ENCODE measurements at regions not wholly inside any gene's neighbourhood (a gene's known extent, or its start where the extent isn't known, plus 50 kb on each side); places are given as distances from the start of the nearest gene placed in this dataset.

GRCh38 chr15:96415513-96416217 is 85.2 kb downstream of the NR2F2 start:
- no peak for DNase-seq

GRCh38 chr15:96416218-96416933 is 85.9 kb downstream of the NR2F2 start:
- DNase-seq, result no peak

DNA sequence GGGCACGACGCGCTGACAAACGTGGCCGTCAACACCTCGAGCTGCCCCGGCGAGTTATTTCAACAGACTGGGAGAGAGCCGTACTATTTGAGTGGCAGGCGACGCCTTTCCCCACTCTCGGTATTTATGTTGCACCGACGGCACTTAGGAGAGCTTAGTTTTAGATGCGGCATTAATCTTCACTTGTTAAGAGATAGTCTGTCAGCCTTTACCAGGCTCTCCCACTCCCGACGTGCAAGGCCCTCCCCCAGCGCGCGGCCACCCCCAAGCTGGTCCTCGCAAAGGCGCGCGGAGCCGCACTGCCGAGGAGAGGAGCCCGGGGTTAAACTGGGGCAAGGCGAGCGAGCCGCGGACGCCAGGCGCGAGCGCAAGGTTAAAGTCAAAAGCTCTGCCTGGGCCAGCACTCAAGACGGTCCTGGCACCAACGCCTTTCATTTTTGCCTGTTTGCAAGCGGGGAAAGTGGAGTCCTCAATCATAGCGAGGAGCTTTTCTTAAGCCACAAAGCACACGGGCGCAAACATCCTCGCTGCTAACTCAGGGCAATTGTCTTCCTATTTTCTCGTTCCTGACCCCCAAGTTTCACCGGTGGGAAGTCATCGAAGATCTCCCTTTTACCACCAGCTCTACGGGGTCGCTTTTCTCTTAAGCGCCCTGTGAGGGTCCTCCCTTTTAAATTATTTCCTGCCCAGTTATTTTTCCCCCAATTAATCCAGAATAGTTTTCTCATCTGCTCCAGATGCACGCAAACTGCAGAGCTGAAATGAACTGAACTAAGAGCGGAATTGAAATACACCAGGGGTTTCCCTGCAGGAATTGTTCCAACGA is 86.6 kb downstream of the NR2F2 start:
- DNase-seq, result no peak

GRCh38 chr15:96417760-96418130 is 87.2 kb downstream of the NR2F2 start:
- no peak for DNase-seq

GRCh38 chr15:96418146-96418545 is 87.6 kb downstream of the NR2F2 start:
- DNase-seq, result no peak

DNA sequence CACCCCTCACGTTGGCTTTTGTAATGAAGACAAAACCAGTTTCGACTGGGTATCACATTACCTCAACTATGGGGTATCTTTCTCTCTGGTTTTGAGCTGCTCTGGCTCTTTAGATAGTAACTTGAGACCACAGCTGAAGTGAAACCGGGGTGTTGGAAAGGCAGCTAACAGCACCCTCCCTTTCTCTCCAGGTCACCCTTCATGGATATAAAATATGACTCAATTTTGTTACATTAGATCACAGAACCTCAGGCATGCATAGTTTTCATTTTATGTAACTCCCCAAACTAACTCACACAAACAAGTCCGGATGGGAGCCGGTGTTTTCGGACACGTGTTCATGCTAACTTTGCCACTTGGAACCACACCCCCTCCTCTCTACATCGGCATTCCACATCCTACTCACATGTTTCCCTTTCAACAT is 90.7 kb downstream of the NR2F2 start:
- DNase-seq, result no peak

DNA sequence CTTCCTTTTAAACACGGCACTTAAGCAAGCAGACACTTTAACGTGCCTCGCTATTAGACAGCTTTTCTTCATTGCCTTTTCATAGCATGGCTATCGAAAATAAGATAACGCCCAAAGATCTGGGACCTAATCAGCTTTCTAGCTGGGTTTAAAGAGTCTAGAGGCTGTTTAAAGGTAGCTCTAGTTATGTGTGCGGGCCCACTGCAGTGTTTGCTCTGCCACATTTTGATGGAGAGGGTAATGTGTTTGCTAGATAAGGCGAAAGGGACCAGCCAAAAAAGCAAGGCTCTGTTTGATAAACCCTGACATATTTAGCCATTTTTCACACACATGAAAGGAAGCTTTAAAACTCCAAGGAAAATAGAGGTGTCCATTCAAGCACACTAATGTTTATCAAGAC is 91.6 kb downstream of the NR2F2 start:
- no peak for DNase-seq

DNA sequence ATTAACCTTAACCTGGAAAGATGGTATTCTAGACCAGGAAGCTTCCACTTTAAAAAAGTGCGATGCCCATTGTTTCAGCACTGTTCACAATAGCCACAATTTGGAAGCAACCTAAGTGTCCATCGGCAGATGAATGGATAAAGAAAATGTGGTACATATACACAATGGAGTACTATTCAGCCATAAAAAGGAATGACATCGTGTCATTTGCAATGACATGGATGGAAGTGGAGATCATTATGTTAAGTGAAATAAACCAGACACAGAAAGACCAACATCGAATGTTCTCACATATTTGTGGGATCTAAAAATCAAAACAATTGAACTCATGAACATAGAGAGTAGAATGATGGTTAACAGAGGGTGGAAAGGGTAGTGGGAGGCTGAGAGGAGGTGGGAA is 94.2 kb downstream of the NR2F2 start:
- DNase-seq, result no peak

DNA sequence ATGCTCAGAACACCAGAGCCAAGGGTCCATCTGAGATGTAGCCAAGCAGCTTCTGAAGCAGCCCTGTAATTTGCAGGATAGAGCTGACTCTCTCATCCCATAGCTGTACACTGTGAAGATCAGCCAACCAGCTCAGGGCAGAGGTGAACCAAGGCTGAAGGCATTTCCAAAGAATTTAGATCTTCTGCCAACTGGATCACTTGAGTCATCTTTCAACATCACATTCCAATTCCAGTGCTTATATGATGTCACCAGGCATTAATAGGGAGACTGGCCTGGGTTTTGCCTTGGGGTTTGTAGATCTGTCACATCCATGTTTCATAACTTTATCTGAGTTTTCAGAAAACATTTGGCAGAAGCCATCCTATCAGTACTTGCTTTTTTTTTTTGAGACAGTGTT is 98.2 kb downstream of the NR2F2 start:
- DNase-seq, result no peak

- DNase-seq, result no peak
Observed at GRCh38 chr15:96431786-96432185, 101.3 kb downstream of the NR2F2 start.

DNA sequence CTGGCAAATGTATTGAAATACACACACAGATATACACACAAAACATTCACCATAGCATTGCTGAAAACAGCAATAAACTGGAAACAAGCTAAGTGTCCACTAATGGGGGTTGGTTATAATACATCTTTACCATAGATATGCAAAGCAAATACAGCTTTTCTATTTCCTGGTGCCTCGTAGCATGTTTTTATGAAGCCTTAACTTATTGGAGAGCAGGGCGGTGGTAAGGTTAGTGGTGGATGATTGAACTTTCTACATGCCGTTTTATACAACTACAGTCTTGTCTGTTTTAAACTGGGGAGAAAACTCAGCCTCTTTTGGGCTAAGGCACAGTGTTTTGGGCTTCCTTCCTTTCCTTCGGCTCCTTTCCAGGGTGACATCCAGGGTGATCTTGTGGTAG is 104.5 kb downstream of the NR2F2 start:
- DNase-seq, result no peak

GRCh38 chr15:96435841-96436240 is 105.3 kb downstream of the NR2F2 start:
- DNase-seq, result no peak

DNA sequence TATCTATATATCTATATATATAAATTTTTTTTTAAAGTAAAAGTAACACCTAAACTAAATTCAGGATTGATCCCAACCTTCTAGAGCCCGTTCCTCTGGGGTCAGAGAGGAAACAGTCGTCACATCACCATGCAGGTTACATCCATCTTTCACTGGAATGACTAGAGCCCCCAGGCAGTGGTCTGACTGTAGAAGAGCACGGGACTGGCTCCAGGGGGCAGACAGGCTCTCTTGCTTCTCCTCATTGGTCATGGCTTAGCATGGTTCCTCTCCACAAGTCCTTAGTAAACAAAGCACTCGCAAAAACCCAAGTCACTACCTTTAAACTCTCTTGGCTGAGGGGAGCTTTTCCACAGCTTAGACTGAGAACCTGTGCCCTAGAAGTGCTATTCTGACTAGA is 110.5 kb downstream of the NR2F2 start:
- no peak for DNase-seq

GRCh38 chr15:96442076-96442475 is 111.6 kb downstream of the NR2F2 start:
- no peak for DNase-seq

- no peak for DNase-seq
Observed at GRCh38 chr15:96444865-96445264, 114.4 kb downstream of the NR2F2 start.

DNA sequence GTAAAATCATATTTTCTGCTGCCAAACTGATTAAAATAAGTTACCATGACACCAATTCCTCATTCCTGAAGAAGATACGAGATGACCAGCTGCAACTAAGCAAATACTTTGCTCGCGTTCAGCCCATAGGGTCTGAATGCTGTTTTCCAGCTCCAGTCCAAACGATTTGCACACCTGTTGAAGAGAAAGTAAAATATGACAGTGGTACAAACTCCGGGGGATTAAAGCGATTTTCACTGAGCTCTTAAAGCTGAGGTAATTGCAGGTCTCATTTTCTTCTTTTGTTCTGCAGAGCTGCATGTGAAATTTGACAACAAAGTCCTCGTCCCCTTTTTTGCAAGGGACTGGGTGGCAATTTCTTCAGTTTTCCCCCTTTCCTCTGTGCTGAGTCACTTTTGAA is 118.4 kb downstream of the NR2F2 start:
- DNase-seq, result no peak

GRCh38 chr15:96457841-96458240 is 127.3 kb downstream of the NR2F2 start:
- DNase-seq, result no peak

DNA sequence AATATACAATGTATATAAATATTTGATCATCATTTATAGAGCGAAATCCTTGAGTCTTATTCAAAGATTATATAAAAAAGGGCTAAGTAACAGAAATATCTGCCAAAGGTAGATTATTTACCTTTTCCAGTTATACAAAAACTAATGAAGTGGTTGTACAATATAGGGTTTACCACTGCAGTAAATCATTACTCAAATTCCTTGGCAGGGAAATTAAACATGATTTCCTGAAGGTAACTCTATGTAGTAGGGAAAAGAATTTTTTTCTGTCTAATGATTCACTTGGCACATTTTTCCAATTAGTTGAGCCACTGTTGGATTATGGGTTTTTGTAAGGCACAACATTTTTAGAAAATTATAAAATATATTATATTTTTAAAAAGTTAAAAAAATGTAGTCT is 129.6 kb downstream of the NR2F2 start:
- DNase-seq, result no peak

GRCh38 chr15:96462768-96463750 is 132.6 kb downstream of the NR2F2 start:
- DNase-seq, result no peak

GRCh38 chr15:96466389-96466947 is 136.0 kb downstream of the NR2F2 start:
- no peak for DNase-seq

DNA sequence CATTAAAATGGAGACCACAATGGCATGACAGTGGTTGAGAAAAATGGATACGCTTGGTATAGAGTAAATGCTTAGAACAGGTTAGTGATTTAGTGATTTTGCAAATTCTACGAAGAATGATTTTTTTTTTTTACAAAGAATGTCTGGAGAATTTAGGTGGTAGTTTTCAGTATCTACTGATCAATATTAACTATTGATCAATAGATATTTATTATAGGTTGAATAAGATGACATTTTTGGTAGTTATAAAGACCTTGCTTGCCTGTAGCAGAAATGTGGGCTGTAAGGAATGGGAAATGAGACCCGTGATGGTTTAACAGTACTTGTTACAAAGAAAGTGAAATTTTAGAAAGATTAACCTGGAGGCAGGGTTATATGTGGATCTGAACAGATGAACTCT is 137.5 kb downstream of the NR2F2 start:
- no peak for DNase-seq

DNA sequence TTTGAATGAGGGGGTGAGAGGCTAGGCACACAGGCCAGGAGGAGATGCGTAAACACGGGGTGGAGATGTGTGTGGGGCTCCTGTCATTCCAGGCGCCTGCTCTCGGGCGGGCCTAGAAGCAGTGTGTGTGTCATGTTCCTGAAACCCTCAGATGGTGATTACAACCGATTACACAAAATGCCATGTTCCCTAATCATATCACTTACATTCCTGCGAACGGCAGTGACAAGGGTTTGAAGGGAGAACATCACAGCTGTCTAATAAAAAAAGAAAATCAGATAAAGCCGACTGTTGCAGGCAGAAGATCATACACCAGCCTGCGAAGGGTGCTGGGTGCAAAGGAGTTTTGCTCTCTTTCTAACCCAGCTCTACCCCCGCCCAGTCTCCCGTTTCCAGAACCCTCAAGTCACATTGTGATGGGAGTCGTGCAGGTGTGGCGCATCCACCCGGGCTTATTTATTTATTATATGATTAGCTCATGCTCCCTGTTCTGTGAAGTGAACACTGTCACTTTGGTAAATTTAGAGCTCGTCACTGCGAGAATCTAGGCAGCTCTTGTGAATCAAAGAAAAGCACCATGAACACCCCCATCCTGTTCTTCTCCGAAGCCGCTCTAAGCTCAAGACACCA is 140.3 kb downstream of the NR2F2 start:
- DNase-seq, result no peak
